PFSK-1 (cell line): ENCODE measurements at regions not wholly inside any gene's neighbourhood (a gene's known extent, or its start where the extent isn't known, plus 50 kb on each side); places are given as distances from the start of the nearest gene placed in this dataset.

Source experiments
- REST ChIP-seq, 2 experiments: IDR thresholded peaks; 2 replicates each; pipeline versions ENCODE4 v1.6.1 to v1.8.0; 2011 to 2012; ENCODE audit warnings: low read depth in 2 of 2, low read length in 2 of 2, control low read depth in 1 of 2, inconsistent platforms in 1 of 2, mild to moderate bottlenecking in 1 of 2, moderate library complexity in 1 of 2; ENCODE audit not compliant: insufficient read depth in 1 of 2
- TAF1 ChIP-seq: IDR thresholded peaks from 2 replicates; pipeline ENCODE4 v1.6.1; 2012; ENCODE audit warnings: low read length, control low read depth, borderline replicate concordance; ENCODE audit not compliant: insufficient read depth

GRCh38 chr10:10053051-10053450, 964.6 kb upstream of the CELF2 start:
- TF ChIP-seq TAF1 (no peak), REST (IDR thresholded peaks at IDR 0.05; ENCODE audit: insufficient read depth in 1 of 2, low read depth in 2 of 2, low read length in 2 of 2) (no peak)
